GM12891 (cell line): ENCODE measurements at regions not wholly inside any gene's neighbourhood (a gene's known extent, or its start where the extent isn't known, plus 50 kb on each side); places are given as distances from the start of the nearest gene placed in this dataset.

Experiments used
- PAX5 ChIP-seq: IDR thresholded peaks from 2 replicates; pipeline ENCODE4 v1.6.1; 2011; ENCODE audit warnings: low read length, moderate library complexity, mild to moderate bottlenecking; ENCODE audit not compliant: insufficient read depth, severe bottlenecking
- POLR2A ChIP-seq: IDR thresholded peaks from 2 replicates; pipeline ENCODE4 v1.6.1; 2011; ENCODE audit warnings: low read depth, low read length, control low read depth
- TAF1 ChIP-seq: IDR thresholded peaks from 2 replicates; pipeline ENCODE4 v1.6.1; 2011; ENCODE audit warnings: low read depth, low read length, control low read depth

GRCh38 chr2:238709325-238710025, 138.4 kb upstream of the TWIST2 start:
- TF ChIP-seq POLR2A, result no peak
- no peak for TF ChIP-seq PAX5
- TF ChIP-seq TAF1, result no peak
